ENCODE measurements at regions not wholly inside any gene's neighbourhood (a gene's known extent, or its start where the extent isn't known, plus 50 kb on each side); places are given as distances from the start of the nearest gene placed in this dataset.

DNA sequence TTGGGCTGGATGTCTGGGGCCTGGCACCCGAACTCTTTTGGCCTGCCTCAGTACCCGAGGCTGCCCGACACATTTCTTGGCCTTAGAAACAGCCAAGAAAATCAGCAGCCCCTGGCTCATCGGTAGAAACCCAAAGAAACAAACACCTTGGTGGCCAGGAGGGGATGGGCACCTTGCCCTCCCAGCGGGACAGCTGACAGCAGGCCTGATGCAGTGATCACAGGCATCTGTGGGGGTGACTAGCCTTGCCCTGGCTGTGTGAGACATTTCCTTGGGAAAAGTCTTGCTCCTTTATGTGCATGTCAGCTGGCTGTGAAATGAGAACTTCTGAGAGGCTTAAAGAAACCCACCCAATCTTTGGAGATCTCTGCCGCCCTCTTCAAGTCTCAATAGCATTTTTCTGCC is 60.9 kb downstream of the SMIM38 start:
- TF ChIP-seq, protein P1, sequence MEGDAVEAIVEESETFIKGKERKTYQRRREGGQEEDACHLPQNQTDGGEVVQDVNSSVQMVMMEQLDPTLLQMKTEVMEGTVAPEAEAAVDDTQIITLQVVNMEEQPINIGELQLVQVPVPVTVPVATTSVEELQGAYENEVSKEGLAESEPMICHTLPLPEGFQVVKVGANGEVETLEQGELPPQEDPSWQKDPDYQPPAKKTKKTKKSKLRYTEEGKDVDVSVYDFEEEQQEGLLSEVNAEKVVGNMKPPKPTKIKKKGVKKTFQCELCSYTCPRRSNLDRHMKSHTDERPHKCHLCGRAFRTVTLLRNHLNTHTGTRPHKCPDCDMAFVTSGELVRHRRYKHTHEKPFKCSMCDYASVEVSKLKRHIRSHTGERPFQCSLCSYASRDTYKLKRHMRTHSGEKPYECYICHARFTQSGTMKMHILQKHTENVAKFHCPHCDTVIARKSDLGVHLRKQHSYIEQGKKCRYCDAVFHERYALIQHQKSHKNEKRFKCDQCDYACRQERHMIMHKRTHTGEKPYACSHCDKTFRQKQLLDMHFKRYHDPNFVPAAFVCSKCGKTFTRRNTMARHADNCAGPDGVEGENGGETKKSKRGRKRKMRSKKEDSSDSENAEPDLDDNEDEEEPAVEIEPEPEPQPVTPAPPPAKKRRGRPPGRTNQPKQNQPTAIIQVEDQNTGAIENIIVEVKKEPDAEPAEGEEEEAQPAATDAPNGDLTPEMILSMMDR (IDR thresholded peaks at IDR 0.05; ENCODE audit: low read depth, low read length, poor library complexity, severe bottlenecking) = no peak
- no peak for TF ChIP-seq EZH2phosphoT487 (IDR thresholded peaks at IDR 0.05; ENCODE audit: borderline replicate concordance, low read length)
